Spleen (tissue), 11 donors: ENCODE measurements at regions not wholly inside any gene's neighbourhood (a gene's known extent, or its start where the extent isn't known, plus 50 kb on each side); places are given as distances from the start of the nearest gene placed in this dataset.

Experiments
- DNase-seq: peaks from one replicate; pipeline ENCODE4 v3.0.0-alpha.2; 2020
- H3K27ac ChIP-seq, 8 donors: fragments of 200-600 bp; sonication (generic) in 7 of 8; 1 replicate in 4 of 8; 2 replicates in 4 of 8; pipeline versions ENCODE4 v1.5.0 to v1.8.0; 2016 to 2021; ENCODE audit warnings: inconsistent platforms in 4 of 8, mild to moderate bottlenecking in 4 of 8, moderate library complexity in 1 of 8
- H3K27me3 ChIP-seq, 7 donors: fragments of 200-600 bp; sonication (generic) in 6 of 7; replicated peaks in 1 of 7; 1 replicate in 4 of 7; 2 replicates in 3 of 7; pipeline versions ENCODE4 v1.5.0 to v1.8.0; 2016 to 2021; ENCODE audit warnings: inconsistent platforms in 3 of 7, mild to moderate bottlenecking in 1 of 7
- H3K36me3 ChIP-seq, 6 donors: fragments of 200-600 bp; sonication (generic) in 5 of 6; 1 replicate in 4 of 6; 2 replicates in 2 of 6; pipeline versions ENCODE4 v1.5.0 to v1.8.0; 2016 to 2021; ENCODE audit warnings: inconsistent platforms in 2 of 6
- H3K4me1 ChIP-seq, 6 donors: fragments of 200-600 bp; sonication (generic) in 5 of 6; 1 replicate in 3 of 6; 2 replicates in 3 of 6; pipeline versions ENCODE4 v1.5.0 to v1.8.0; 2016 to 2021; ENCODE audit warnings: inconsistent platforms in 3 of 6
- H3K4me3 ChIP-seq, 8 donors: fragments of 200-600 bp; sonication (generic) in 7 of 8; 1 replicate in 4 of 8; 2 replicates in 4 of 8; pipeline versions ENCODE4 v1.5.0 to v1.8.0; 2016 to 2021; ENCODE audit warnings: inconsistent platforms in 4 of 8, mild to moderate bottlenecking in 4 of 8, moderate library complexity in 2 of 8
- H3K9me3 ChIP-seq, 8 donors: fragments of 200-600 bp; sonication (generic) in 7 of 8; 1 replicate in 4 of 8; 2 replicates in 4 of 8; pipeline versions ENCODE4 v1.5.0 to v1.8.0; 2016 to 2021; ENCODE audit warnings: inconsistent platforms in 4 of 8
- POLR2A ChIP-seq, 3 donors: fragments of 450-650 bp; IDR thresholded peaks; one replicate each; pipeline ENCODE4 v1.5.1; 2017; ENCODE audit warnings: antibody characterized with exemption in 3 of 3, mild to moderate bottlenecking in 1 of 3
- POLR2AphosphoS5 ChIP-seq, 3 donors: sonication (generic); formaldehyde crosslinking; IDR thresholded peaks; one replicate each; pipeline ENCODE4 v1.5.1; 2017; ENCODE audit warnings: antibody characterized with exemption in 3 of 3
- WGBS, 5 donors: extraction: QIAGEN DNeasy Blood & Tissue Kit in 3 of 5; methylation state at CpG; one replicate each; pipeline versions ENCODE4 v1.1.5 to v1.1.7; 2013 to 2018; 5-methylcytosine and 5-hydroxymethylcytosine counted together
- intact Hi-C: fragments of 100-400 bp; cut with DNase I; formaldehyde crosslinking; loops from one replicate; pipeline ENCODE4 v1.15.0; 2023; ENCODE audit warnings: low total_unique reads
- TF ChIP-seq, protein P1 (sequence below), 11 experiments: fragments of 200-600 bp in 7 of 11; fragments of 450-650 bp in 4 of 11; sonication (generic) in 4 of 11; IDR thresholded peaks in 8 of 11; conservative IDR thresholded peaks in 3 of 11; 1 replicate in 7 of 11; 2 replicates in 4 of 11; pipeline versions ENCODE4 v1.4.0 to v1.8.0; 2016 to 2021; ENCODE audit warnings: antibody characterized with exemption in 11 of 11, inconsistent platforms in 4 of 11, mild to moderate bottlenecking in 1 of 11
- donor health status: healthy with polysubstance abuse.
- donor health status: DM: no; HTN: no; CAD: no; lungs with moderate emphysema.
- donor health status: DM: no; HTN: no; CAD: no.
- donor health status: Bipolar disorder and iron deficiency.
- donor health status: healthy.
- donor health status: DM: no; HTN: no; CAD: no.
- donor health status: DM: yes; HTN: yes; CAD: no.

DNA sequence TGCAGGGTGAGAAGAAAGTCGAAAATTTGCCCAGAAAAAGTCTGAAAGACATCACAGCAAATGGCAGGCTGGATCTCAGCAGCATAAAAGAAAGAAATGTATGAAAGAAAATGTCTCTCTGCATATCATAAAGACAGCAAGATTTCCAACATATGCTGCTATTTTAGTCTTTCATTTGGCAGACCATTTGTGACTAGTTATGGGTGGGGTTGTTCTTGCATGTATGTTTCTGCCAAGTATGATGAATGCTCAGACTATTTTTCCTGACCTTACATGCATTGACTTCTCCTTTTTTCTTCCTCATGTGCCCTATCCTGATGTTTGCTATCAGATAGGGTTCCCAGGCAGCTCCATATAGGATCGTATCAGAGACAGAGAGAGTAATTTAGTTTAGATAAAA, 58.5 kb upstream of the PARD3B start:
- Histone ChIP-seq H3K27ac (no peak overlapping the region), H3K27me3 (peaks cover 0 to 3% (median 0%) of the 10 kb centered on the region in 7 donors), H3K4me1 (no peaks in the 10 kb centered on the region), H3K4me3 (no peak overlapping the region), H3K36me3 (no peaks in the 10 kb centered on the region), H3K9me3 (no peaks in the 10 kb centered on the region)
- intact Hi-C loops, result no loop called here
- no peak for DNase-seq
- WGBS, 5 donors, result 34 to 51% (median 44%) methylated on average over 2 of the region's 2 CpGs
- TF ChIP-seq, protein P1, sequence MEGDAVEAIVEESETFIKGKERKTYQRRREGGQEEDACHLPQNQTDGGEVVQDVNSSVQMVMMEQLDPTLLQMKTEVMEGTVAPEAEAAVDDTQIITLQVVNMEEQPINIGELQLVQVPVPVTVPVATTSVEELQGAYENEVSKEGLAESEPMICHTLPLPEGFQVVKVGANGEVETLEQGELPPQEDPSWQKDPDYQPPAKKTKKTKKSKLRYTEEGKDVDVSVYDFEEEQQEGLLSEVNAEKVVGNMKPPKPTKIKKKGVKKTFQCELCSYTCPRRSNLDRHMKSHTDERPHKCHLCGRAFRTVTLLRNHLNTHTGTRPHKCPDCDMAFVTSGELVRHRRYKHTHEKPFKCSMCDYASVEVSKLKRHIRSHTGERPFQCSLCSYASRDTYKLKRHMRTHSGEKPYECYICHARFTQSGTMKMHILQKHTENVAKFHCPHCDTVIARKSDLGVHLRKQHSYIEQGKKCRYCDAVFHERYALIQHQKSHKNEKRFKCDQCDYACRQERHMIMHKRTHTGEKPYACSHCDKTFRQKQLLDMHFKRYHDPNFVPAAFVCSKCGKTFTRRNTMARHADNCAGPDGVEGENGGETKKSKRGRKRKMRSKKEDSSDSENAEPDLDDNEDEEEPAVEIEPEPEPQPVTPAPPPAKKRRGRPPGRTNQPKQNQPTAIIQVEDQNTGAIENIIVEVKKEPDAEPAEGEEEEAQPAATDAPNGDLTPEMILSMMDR (IDR thresholded peaks at IDR 0.05 in 8 of 11, conservative IDR thresholded peaks at IDR 0.05 in 3 of 11), result no peak
- no peak for TF ChIP-seq POLR2A (IDR thresholded peaks at IDR 0.05)
- no peak for TF ChIP-seq POLR2AphosphoS5 (IDR thresholded peaks at IDR 0.05)

DNA sequence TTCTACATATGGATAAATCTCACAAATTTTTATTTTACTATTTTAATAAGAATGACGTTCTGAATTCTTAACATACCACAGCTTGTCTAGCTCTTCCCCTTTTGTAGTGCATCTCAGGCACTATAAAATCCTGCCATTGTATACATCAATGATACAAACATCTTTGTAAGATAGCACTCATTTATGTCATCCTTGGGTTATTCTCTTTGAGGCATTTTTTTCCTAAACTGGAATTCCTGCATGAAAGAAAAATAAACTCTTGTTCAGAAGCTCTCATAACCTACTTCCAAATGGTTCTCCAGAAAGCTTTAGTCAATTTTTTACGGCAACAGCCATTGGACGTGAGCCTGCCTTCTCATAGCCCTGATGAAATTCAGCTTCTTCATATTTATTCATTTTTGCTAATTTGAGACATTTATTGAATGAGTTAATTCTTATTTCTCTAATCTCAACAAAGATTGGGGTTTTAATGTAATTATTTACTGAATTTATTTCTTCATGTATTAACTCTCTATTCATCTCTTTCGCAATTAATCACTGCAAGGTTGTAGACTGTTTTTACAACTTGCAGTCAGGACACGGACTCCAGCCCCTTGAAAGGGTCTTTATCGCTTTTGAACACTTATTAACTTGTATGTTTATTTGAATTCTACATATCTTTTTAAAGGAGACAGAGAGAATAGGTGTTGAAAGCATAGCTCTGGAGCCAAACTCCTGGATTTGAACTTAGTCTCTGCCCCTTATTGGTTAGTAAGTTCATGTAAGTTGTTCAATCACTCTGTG, 57.6 kb upstream of the PARD3B start:
- no peak overlapping the region for H3K4me3 ChIP-seq
- H3K4me1 ChIP-seq, result no peaks in the 10 kb centered on the region
- no peak for DNase-seq
- H3K36me3 ChIP-seq, result no peaks in the 10 kb centered on the region
- TF ChIP-seq, protein P1 (IDR thresholded peaks at IDR 0.05 in 8 of 11, conservative IDR thresholded peaks at IDR 0.05 in 3 of 11), result no peak
- H3K27me3 ChIP-seq, result no peaks in the 10 kb centered on the region
- 80 to 92% (median 86%) methylated on average over 6 of the region's 6 CpGs for WGBS, 5 donors
- H3K27ac ChIP-seq, result no peak overlapping the region
- H3K9me3 ChIP-seq, result no peaks in the 10 kb centered on the region
- intact Hi-C loops, result no loop called here

DNA sequence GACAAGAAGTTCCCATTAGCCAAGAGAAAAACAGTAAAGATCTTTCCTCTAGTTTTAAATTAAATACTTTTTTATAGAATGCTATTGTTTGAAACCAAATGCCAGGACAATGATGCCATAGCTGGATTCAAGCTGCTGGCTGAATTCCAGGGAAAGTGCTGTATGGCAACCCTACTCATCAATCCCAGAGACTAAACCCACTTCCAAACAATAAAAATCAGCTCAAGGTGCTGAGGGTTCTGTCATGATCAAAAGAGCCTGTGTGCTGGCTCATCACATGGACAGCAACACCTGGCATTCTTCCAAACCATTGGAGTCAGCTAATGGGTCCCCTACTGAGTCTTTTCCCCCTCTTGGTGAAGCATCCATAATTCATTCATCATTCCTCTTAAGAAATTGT, 53.7 kb upstream of the PARD3B start:
- H3K27ac ChIP-seq, result no peak overlapping the region
- TF ChIP-seq POLR2AphosphoS5 (IDR thresholded peaks at IDR 0.05), result no peak
- DNase-seq, result no peak
- H3K36me3 ChIP-seq, result no peaks in the 10 kb centered on the region
- no peaks in the 10 kb centered on the region for H3K27me3 ChIP-seq
- intact Hi-C loops, result no loop called here
- no peaks in the 10 kb centered on the region for H3K4me1 ChIP-seq
- no peaks in the 10 kb centered on the region for H3K9me3 ChIP-seq
- H3K4me3 ChIP-seq, result no peak overlapping the region

DNA sequence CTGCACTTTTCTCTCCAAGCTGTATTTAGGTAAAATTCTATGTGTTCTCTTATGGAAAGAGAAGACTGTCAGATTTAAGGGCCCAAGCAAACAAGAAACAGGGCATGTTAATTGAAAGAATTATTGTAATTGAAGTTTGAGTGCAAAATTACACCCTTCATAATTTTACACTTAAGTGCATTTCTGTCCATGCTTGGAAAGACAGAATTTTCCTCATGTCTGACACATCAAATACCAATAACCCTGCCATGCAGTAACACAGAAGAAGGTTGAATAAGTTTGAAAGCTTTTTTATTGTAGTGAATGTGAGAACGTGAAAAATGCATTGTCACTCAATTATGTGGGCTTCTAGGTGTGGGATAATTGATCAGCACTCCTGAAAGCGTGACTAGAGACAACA, 52.9 kb upstream of the PARD3B start:
- intact Hi-C loops, result no loop called here
- TF ChIP-seq, protein P1 (IDR thresholded peaks at IDR 0.05 in 8 of 11, conservative IDR thresholded peaks at IDR 0.05 in 3 of 11), result no peak
- TF ChIP-seq POLR2AphosphoS5 (IDR thresholded peaks at IDR 0.05) (no peak), POLR2A (IDR thresholded peaks at IDR 0.05) (no peak)
- Histone ChIP-seq H3K27ac (no peak overlapping the region), H3K4me3 (no peak overlapping the region), H3K36me3 (no peaks in the 10 kb centered on the region), H3K27me3 (no peaks in the 10 kb centered on the region), H3K4me1 (no peaks in the 10 kb centered on the region), H3K9me3 (no peaks in the 10 kb centered on the region)
- DNase-seq, result no peak
- 78 to 86% (median 80%) methylated on average over 2 of the region's 2 CpGs for WGBS, 5 donors

DNA sequence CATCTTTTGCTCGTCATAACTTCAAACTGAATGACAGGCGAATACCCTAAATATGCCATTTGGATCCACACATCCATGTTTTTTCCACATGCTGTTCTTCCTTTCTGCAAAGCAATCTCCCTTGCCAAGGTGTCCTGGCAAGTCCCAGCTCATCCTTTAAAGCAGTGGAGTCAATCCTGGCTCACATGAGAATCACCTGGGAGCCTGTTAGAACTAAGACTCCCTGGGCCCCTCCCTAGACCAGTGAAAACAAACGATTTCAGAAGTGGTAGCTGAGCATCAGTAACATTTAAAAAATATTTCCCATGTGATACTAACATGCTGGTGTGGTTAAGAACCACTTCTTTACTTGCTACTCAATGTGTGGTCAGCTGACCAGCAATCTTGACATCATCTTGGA, 50.6 kb upstream of the PARD3B start:
- Histone ChIP-seq H3K36me3 (no peaks in the 10 kb centered on the region), H3K4me3 (no peak overlapping the region), H3K4me1 (no peaks in the 10 kb centered on the region), H3K27ac (no peak overlapping the region), H3K9me3 (no peaks in the 10 kb centered on the region), H3K27me3 (no peaks in the 10 kb centered on the region)
- TF ChIP-seq POLR2A (IDR thresholded peaks at IDR 0.05) (no peak), POLR2AphosphoS5 (IDR thresholded peaks at IDR 0.05) (no peak)
- TF ChIP-seq, protein P1 (IDR thresholded peaks at IDR 0.05 in 8 of 11, conservative IDR thresholded peaks at IDR 0.05 in 3 of 11), result no peak
- 65 to 91% (median 81%) methylated on average over 3 of the region's 3 CpGs for WGBS, 5 donors
- no peak for DNase-seq
- intact Hi-C loops, result no loop called here
